SH-SY5Y (cell line): ENCODE measurements at regions not wholly inside any gene's neighbourhood (a gene's known extent, or its start where the extent isn't known, plus 50 kb on each side); places are given as distances from the start of the nearest gene placed in this dataset.
A peak's percentile ranks its signal among the peaks of the same experiment; 100 is the strongest.

ENCODE experiments used
- GATA2 ChIP-seq: IDR thresholded peaks from 2 replicates; pipeline ENCODE4 v1.6.1; 2011; ENCODE audit warnings: mild to moderate bottlenecking, low read depth, low read length
- GATA3 ChIP-seq: IDR thresholded peaks from 2 replicates; pipeline ENCODE4 v1.6.1; 2011; ENCODE audit warnings: low read depth, mild to moderate bottlenecking, low read length, moderate library complexity

DNA sequence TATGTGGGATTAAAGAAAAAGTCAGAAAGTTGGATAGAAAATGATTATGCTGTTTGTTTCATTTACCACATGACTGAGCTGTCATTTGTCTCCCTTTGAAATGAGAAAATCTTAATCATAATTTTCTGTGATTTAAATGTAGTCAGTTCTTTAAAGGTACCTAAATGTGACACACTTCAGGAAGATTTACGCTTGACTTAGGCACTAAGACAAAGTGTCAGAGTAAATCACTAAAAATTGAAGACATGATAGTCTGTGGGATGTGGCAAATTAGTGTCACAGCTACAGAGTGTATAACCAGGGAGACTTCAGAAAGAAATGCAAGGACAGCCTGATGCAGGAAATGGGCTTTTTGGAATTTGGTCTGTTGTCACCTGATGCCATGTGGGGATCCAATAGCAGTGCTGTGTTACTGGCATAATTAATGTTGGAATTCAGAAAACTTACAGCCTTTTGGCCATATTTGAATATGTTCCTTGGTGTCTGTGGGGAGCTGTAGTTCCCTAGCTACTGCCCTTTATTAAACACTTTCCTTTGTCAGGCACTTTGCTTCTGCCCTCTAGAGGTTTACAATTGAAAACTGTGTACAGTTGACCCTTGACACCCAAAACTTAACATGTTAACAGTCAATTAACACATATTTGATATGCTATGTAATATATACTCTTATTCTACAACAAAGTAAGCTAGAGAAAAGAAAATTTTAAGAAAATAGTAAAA, 493.8 kb downstream of the UTRN start:
- no peak for TF ChIP-seq GATA2
- no peak for TF ChIP-seq GATA3

DNA sequence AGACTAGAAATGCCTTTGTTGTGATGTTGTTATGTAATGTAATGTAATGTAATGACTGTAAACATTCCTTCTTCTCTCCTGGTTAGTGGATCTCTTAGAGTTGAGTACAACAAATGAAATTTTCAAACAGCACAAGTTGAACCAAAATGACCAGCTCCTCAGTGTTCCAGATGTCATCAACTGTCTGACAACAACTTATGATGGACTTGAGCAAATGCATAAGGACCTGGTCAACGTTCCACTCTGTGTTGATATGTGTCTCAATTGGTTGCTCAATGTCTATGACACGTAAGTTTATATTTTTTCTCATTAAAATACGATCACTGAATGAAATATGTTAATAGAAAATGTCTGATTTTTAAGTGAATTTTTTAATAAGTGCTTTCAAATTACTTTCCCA, 496.7 kb downstream of the UTRN start:
- TF ChIP-seq GATA2 (no peak), GATA3 (no peak)

DNA sequence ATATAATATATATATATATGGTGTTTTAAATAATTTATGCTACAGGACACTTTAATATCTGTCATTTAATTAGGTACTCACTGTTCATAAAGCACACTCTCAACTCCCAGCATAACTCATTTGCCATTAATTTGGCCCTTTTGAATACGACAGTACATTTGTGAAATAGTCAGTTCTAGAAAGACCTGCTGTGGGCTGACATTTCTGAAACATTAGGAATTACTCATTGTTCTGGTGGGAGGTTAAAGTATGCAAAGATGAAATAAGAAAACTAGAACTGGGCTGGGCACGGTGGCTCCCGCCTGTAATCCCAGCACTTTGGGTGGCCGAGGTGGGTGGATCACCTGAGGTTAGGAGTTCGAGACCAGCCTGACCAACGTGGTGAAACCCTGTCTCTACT, 497.5 kb downstream of the UTRN start:
- no peak for TF ChIP-seq GATA3
- no peak for TF ChIP-seq GATA2

DNA sequence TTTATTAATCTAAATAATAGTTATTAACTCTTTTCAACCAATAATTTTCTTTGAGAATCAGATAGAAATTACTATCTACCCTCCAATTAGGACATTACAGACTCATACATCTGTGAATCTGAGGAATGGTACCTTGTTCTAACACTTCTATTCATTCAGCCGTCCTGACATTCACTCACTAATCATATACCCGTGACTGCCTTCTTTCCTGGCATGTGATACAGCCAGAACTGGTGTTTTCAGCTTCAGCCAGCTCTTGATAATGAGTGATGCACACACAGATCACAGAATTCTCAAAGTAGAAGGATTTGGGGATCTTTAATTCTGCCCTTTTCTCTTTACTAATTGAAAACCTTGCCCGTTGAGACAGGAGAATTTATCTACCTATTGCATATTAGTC, 499.9 kb downstream of the UTRN start:
- TF ChIP-seq GATA3 (no peak), GATA2 (no peak)

DNA sequence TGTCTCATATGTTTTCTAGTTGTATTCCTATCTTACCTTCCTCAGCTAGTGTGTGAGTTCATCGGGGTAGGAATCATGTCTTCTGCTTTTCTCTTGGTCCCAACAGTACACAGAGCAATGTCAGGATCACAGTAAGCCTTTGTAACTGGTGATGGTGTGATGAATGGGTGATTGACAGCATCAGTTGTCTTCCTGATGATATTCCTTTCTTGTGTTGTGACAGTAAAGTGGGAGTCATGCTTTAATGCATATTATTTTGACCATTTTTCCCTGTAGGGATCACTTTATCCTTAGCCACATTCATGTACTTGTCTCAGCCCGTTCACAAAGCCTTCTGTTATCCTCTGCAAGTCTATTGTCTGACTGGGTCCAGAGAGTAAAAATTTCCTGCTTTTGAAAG, 501.7 kb downstream of the UTRN start:
- TF ChIP-seq GATA2 = no peak

DNA sequence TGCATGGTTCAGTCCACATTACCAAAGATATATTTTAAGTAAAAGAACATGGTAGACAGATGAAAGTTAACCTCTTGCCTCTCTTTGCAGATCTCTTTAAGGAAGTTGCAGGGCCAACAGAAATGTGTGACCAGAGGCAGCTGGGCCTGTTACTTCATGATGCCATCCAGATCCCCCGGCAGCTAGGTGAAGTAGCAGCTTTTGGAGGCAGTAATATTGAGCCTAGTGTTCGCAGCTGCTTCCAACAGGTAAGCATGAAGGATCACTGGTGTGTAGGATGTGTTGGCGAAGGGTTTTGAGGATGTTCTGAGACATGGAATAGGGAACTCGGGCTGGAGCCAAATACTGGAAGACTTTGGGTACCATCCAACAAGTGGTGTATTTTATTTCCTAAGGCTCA, 508.6 kb downstream of the UTRN start:
- TF ChIP-seq GATA3 = no peak
- TF ChIP-seq GATA2 = no peak

DNA sequence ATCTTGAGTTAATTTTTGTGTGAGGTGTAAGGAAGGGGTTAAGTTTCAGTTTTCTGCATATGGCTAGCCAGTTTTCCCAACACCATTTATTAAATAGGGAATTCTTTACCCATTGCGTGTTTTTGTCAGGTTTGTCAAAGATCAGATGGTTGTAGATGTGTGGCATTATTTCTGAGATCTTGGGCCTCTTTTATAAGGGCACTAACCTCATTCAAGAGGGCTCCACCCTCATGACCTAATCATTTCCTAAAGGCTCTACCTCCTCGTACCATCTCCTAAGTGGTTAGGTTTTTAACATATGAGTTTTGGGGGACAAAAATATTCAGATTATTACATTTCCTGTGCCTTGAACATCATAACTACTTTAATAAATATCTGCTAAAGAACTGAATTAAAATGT, 510.9 kb downstream of the UTRN start:
- TF ChIP-seq GATA2 (no peak), GATA3 (no peak)

DNA sequence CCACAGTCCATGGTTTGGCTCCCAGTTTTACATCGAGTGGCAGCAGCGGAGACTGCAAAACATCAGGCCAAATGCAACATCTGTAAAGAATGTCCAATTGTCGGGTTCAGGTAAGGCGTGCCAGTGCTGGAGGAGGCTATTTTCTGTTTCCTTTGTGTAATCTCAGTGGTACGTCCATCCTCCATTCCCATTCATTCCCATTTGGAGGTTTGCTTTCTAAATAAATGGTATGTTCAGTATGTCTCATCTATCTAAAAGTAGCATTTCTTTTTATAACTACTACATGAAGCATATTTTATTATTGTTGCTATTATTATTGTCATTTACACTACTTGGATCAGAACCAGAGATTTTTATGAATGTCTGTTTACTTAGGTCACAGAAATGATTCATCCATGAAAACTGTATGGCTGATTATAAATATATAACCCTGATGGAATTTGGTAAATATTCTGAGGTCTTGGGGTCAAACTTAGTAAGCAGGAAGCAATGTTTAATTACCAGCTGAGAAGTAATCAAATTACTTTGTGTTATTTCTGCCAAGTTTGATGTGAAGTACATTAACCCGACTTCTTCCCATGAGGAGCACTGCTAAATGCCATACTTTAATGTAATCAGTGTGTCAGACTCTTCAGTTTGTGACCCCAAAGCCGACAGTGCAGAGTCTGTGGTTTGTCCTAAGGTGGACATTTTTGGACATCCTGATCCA, 512.9 kb downstream of the UTRN start:
- TF ChIP-seq GATA2 (no peak), GATA3 (no peak)

DNA sequence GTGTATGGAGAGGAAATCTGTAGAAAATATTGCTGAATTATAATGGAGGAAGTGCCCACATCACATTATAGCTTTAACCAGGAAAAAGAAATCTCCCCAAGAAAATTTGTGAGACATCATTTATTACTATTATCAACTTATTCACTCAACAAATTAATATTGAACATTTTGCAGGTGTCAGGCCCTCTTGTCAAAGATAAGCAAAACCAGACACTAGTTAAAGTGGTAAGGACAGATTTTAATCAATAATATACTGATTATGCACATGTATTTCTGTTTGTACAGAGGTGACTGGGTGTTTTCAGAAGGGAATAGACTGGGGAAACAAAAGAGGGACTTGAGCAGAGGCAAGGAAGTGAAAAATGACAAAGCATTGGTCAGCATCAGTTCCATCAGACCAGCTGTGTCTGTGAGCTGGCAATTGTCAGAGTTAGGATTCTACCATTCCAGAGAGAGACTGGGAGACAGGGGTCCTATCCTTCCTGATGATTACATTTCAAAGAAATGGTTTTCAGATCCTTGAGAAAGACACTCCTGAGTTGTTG, 519.2 kb downstream of the UTRN start:
- TF ChIP-seq GATA2 (0 out of 2 replicates have a peak, but pooled peaks have one; percentile 12), GATA3 (peak; percentile 45; the same call in 1 of the 2 replicates)

DNA sequence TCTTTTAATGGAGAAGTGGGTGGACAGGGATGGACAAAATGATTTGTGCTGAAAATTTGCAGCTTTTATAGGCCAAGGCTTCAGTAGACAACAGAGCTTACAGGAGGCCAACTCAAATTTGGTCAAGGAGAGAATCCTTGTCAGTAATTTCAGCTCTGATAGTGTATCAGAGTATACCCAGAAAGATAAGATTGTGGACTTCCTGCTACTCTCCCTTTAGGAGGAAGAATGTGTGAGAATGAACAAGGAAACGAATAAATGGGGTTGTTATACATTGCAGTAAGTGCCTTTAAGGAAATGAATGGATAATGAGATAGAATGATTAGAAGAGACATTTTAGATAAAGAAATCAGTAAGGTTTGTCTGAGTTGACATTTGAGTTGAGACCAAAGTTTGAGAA, 519.9 kb downstream of the UTRN start:
- no peak for TF ChIP-seq GATA3

DNA sequence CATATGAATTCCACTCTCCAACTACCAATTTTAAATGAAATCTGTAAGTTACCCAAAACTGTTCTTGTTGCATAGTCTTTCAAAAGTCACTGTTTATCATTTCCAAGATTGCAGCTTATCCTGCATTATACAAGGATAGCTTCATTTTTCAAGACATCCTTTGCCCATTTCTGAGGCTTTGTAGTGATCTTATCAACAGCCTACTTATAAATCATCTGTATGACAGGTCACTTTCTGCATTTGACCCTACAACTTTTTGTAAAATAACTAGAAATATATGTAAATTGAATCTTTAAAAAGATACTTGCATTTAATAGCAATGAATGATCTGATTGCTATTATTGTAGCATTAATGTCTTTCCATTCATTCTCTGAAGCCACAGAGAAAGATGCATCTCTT, 521.1 kb downstream of the UTRN start:
- no peak for TF ChIP-seq GATA2
- TF ChIP-seq GATA3 = no peak

DNA sequence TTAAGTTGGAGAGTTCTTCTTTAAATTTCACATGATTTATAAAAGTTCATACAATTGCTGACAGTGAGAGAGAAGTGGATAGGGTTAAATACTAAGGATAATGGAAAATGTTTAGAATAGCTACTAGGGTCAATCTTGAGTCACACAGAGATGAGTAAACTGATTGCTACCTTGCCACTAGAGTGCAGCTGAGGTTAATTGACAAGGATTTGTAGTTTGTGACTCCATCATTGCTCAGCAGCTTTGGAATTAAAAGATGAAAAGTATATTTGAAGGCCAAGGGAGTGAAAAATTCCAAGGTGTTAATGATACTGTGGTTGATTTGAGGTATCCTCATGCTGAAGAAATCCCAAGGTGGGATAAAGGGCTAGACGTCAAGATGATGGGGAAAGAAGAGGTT, 524.0 kb downstream of the UTRN start:
- no peak for TF ChIP-seq GATA2

DNA sequence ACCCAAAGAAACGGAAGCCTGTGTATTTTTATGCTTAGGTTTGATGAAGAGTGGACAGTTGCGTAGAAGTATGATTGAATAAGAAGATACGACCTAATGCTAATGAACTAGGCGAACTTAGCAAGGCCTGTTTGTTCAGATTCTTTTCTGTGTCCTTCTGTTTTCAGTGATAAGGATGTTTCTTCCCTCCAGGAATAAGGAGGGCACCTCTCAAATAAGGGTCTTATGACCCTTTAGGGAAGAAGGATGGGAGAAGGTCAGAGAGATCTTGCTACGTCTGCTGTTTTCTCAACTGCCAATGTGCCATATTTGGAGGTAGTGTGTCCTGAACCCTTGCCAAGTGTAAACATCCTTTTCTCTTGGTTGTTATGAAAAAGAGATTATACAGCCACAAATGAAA, 524.8 kb downstream of the UTRN start:
- TF ChIP-seq GATA3 (no peak), GATA2 (no peak)

DNA sequence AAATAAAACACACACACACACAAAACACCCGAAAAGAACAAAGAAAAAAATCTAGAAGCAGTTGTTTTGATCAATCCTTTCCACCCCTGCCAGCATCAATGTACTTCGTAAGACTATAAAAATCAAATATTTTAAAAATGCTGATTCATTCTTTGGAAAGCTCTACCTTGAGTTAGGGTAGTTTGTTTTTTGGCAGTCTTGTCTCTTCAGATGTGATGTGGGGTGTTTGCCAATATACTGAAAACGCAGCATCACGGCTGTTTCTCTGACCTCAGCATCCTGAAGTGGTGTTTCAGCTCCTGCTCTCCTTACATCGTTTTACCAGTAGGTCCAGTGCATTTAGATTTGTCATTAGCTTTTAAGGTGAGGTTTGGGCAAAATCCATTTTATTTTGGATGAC, 526.0 kb downstream of the UTRN start:
- no peak for TF ChIP-seq GATA3
- no peak for TF ChIP-seq GATA2

DNA sequence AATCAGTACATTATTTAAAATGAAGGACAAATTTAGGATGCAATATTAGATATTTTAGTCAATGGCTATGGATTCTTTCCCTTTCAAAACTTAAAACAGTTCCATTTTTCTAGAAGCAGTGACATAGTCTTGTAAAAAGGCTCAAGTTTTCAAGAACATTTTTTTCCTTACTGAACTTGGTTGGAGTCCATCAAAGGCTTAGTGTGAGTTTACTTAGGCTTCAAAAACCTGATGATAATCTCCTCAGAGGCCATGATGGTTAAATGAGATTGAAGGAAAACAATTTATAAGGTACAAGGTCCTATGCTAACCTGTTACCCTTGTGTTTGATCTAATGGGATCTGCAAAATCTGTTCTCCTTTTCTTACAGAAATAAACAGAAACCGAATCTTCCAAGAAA, 531.8 kb downstream of the UTRN start:
- TF ChIP-seq GATA2 (no peak), GATA3 (no peak)

DNA sequence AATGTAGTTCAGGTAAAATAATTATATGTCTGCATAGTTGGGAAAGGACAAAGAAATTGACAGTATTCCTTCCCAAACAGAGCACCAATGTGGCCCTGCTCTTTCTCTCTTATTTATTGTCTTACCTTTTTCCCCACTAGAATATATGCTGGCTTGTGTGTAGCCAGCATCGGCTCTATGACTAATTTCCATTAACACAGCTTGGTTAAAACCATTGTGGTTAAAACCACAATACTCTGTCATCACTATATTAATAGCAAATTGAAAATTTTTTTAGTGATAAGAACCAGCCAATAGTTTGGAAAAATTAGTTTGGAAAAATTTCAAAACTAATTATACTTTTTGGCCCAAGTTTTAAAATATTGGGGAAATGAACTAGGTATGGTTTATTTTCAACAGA, 535.1 kb downstream of the UTRN start:
- TF ChIP-seq GATA3 (no peak), GATA2 (no peak)
